H1 (cell line): ENCODE measurements at regions not wholly inside any gene's neighbourhood (a gene's known extent, or its start where the extent isn't known, plus 50 kb on each side); places are given as distances from the start of the nearest gene placed in this dataset.

ENCODE experiments used
- CTCF ChIA-PET: fragments of 300-600 bp; sonication (Branson Sonifier 250); formaldehyde crosslinking; loops from one replicate; lab custom pipeline; 2021; ENCODE audit not compliant: partially characterized antibody; lab: Charles Lee
- POLR2A ChIA-PET: fragments of 300-600 bp; sonication (Branson Sonifier 250); formaldehyde crosslinking; loops from one replicate; lab custom pipeline; 2021; ENCODE audit warnings: inconsistent platforms; ENCODE audit not compliant: partially characterized antibody; lab: Charles Lee
- DNase-seq, 2 experiments: peaks; one replicate each; pipeline versions ENCODE4 v3.0.0 to v3.0.0-alpha.2; 2010 to 2022; ENCODE audit warnings: low spot score in 2 of 2, low read depth in 1 of 2, mixed read lengths in 1 of 2
- FAIRE-seq: peaks from 2 replicates; lab custom pipeline; 2011; peaks lifted over from hg19 to GRCh38; lab: Jason Lieb, UNC
- H2AFZ ChIP-seq: 2 replicates; pipeline ENCODE4 v1.8.1; 2012; ENCODE audit warnings: low read length, inconsistent platforms
- H2AK5ac ChIP-seq: 2 replicates; pipeline ENCODE4 v1.6.1; 2013; ENCODE audit warnings: low read depth, low read length
- H2BK120ac ChIP-seq: replicated peaks from 2 replicates; pipeline ENCODE3; 2013; ENCODE audit warnings: low read depth, low read length, inconsistent platforms
- H2BK12ac ChIP-seq: 2 replicates; pipeline ENCODE4 v1.6.1; 2013; ENCODE audit warnings: low read depth, low read length
- H2BK15ac ChIP-seq: 2 replicates; pipeline ENCODE4 v1.6.1; 2013; ENCODE audit warnings: low read length
- H2BK20ac ChIP-seq: 2 replicates; pipeline ENCODE4 v1.6.1; 2013; ENCODE audit warnings: low read length
- H2BK5ac ChIP-seq: 2 replicates; pipeline ENCODE4 v1.6.1; 2013; ENCODE audit warnings: low read depth, low read length
- H3K14ac ChIP-seq: 2 replicates; pipeline ENCODE4 v1.6.1; 2013; ENCODE audit warnings: inconsistent platforms; ENCODE audit not compliant: insufficient read length
- H3K18ac ChIP-seq: 2 replicates; pipeline ENCODE4 v1.6.1; 2013; ENCODE audit warnings: low read length; ENCODE audit errors: extremely low read depth
- H3K23ac ChIP-seq: 2 replicates; pipeline ENCODE4 v1.6.1; 2013; ENCODE audit warnings: inconsistent platforms; ENCODE audit not compliant: insufficient read length
- H3K23me2 ChIP-seq: 2 replicates; pipeline ENCODE4 v1.6.1; 2013; ENCODE audit warnings: low read depth, low read length
- H3K27ac ChIP-seq: 2 replicates; pipeline ENCODE4 v1.6.1; 2011; ENCODE audit warnings: low read depth, low read length, inconsistent platforms
- H3K27me3 ChIP-seq, 4 experiments: replicated peaks in 1 of 4; 1 replicate in 1 of 4; 2 replicates in 3 of 4; pipeline versions ENCODE4 v1.6.1 to v1.8.1; 2011 to 2013; ENCODE audit warnings: low read length in 3 of 4, mild to moderate bottlenecking in 3 of 4, inconsistent platforms in 2 of 4, mixed read lengths in 2 of 4, moderate library complexity in 1 of 4; ENCODE audit not compliant: control insufficient read depth in 3 of 4, insufficient read depth in 3 of 4; ENCODE audit errors: extremely low read depth in 1 of 4
- H3K36me3 ChIP-seq, 4 experiments: 2 replicates each; pipeline versions ENCODE4 v1.6.1 to v1.8.1; 2011 to 2013; ENCODE audit warnings: mild to moderate bottlenecking in 4 of 4, low read length in 3 of 4, moderate library complexity in 2 of 4, control low read depth in 1 of 4, inconsistent platforms in 1 of 4; ENCODE audit not compliant: insufficient read depth in 4 of 4, control insufficient read depth in 2 of 4
- H3K4ac ChIP-seq: replicated peaks from 2 replicates; pipeline ENCODE3; 2013; ENCODE audit warnings: low read length, low read depth, mixed read lengths, inconsistent platforms; ENCODE audit not compliant: insufficient read length
- H3K4me1 ChIP-seq, 4 experiments: replicated peaks in 1 of 4; 1 replicate in 1 of 4; 2 replicates in 3 of 4; pipeline versions ENCODE4 v1.6.1 to v1.8.1; 2011 to 2013; ENCODE audit warnings: low read length in 3 of 4, inconsistent platforms in 2 of 4, mixed read lengths in 1 of 4; ENCODE audit not compliant: insufficient read depth in 4 of 4, control insufficient read depth in 3 of 4
- H3K4me2 ChIP-seq, 2 experiments: 2 replicates each; pipeline versions ENCODE4 v1.6.1 to v1.8.1; 2011 to 2013; ENCODE audit warnings: low read depth in 2 of 2, low read length in 2 of 2, control low read depth in 1 of 2, inconsistent platforms in 1 of 2, mild to moderate bottlenecking in 1 of 2; ENCODE audit not compliant: insufficient read depth in 1 of 2
- H3K4me3 ChIP-seq, 4 experiments: fragments of 200-600, 300-600 bp in 1 of 4; sonication (generic), shearing (Covaris generic), sonication (Bioruptor Twin) in 1 of 4; 2 replicates each; pipeline versions ENCODE4 v1.5.1 to v1.8.1; 2011 to 2016; ENCODE audit warnings: low read length in 4 of 4, low read depth in 3 of 4, control low read depth in 2 of 4, inconsistent platforms in 2 of 4, mild to moderate bottlenecking in 2 of 4, mixed read lengths in 1 of 4, moderate library complexity in 1 of 4; ENCODE audit not compliant: insufficient read depth in 2 of 4; ENCODE audit errors: extremely low read depth in 1 of 4
- H3K56ac ChIP-seq: replicated peaks from 2 replicates; pipeline ENCODE3; 2013; ENCODE audit warnings: low read depth, mild to moderate bottlenecking, mixed read lengths, low read length, inconsistent platforms; ENCODE audit not compliant: insufficient read length
- H3K79me1 ChIP-seq: 2 replicates; pipeline ENCODE4 v1.6.1; 2013; ENCODE audit warnings: low read depth, low read length, control low read depth
- H3K79me2 ChIP-seq, 2 experiments: 2 replicates each; pipeline versions ENCODE4 v1.6.1 to v1.8.1; 2012 to 2013; ENCODE audit warnings: low read length in 2 of 2, mild to moderate bottlenecking in 2 of 2, inconsistent platforms in 1 of 2; ENCODE audit not compliant: insufficient read depth in 2 of 2, control insufficient read depth in 1 of 2
- H3K9ac ChIP-seq, 4 experiments: replicated peaks in 1 of 4; 1 replicate in 1 of 4; 2 replicates in 3 of 4; pipeline versions ENCODE4 v1.6.1 to v1.8.1; 2011 to 2013; ENCODE audit warnings: low read depth in 3 of 4, low read length in 3 of 4, control low read depth in 2 of 4, mild to moderate bottlenecking in 2 of 4, moderate library complexity in 2 of 4, inconsistent platforms in 1 of 4; ENCODE audit errors: extremely low read depth in 1 of 4
- H3K9me3 ChIP-seq, 2 experiments: 2 replicates each; pipeline versions ENCODE4 v1.6.1 to v1.8.1; 2012 to 2013; ENCODE audit warnings: mild to moderate bottlenecking in 2 of 2, moderate library complexity in 2 of 2, control low read depth in 1 of 2, inconsistent platforms in 1 of 2, low read depth in 1 of 2, low read length in 1 of 2, mixed read lengths in 1 of 2; ENCODE audit not compliant: insufficient read depth in 2 of 2
- H4K20me1 ChIP-seq, 2 experiments: replicated peaks in 1 of 2; 2 replicates each; pipeline versions ENCODE3 to v1.8.1; 2011 to 2013; ENCODE audit warnings: inconsistent platforms in 2 of 2, low read length in 2 of 2, mild to moderate bottlenecking in 1 of 2; ENCODE audit not compliant: insufficient read depth in 2 of 2, control insufficient read depth in 1 of 2
- H4K5ac ChIP-seq: 2 replicates; pipeline ENCODE4 v1.6.1; 2013; ENCODE audit warnings: low read length, low read depth, mixed read lengths, inconsistent platforms; ENCODE audit not compliant: insufficient read length
- H4K8ac ChIP-seq: 2 replicates; pipeline ENCODE4 v1.8.0; 2013; ENCODE audit warnings: mild to moderate bottlenecking, moderate library complexity, low read length, inconsistent platforms; ENCODE audit not compliant: insufficient read depth; ENCODE audit errors: extremely low read depth
- H4K91ac ChIP-seq: replicated peaks from 2 replicates; pipeline ENCODE3; 2013; ENCODE audit warnings: low read length, mixed read lengths, inconsistent platforms; ENCODE audit not compliant: insufficient read length
- CBX5 ChIP-seq: fragments of 300-800, 300-1000 bp; sonication (generic); IDR thresholded peaks from 2 replicates; pipeline ENCODE4 v1.7.1; 2016; ENCODE audit warnings: antibody characterized with exemption, low read length, low read depth
- CEBPB ChIP-seq: IDR thresholded peaks from 2 replicates; pipeline ENCODE4 v1.6.1; 2012; ENCODE audit warnings: low read depth, low read length
- JUN ChIP-seq: IDR thresholded peaks from 2 replicates; pipeline ENCODE4 v1.6.1; 2011; ENCODE audit warnings: low read depth, mild to moderate bottlenecking, improper control_type of control experiment, low read length
- JUND ChIP-seq: IDR thresholded peaks from 2 replicates; pipeline ENCODE4 v1.6.1; 2011; ENCODE audit warnings: mild to moderate bottlenecking, improper control_type of control experiment, low read length
- KDM5A ChIP-seq: fragments of 200-600 bp; IDR thresholded peaks from 2 replicates; pipeline ENCODE4 v1.7.1; 2012; ENCODE audit warnings: mild to moderate bottlenecking, low read length, inconsistent platforms, mixed read lengths
- MAFK ChIP-seq: IDR thresholded peaks from 2 replicates; pipeline ENCODE4 v1.6.1; 2012; ENCODE audit warnings: low read depth, mild to moderate bottlenecking, improper control_type of control experiment, low read length
- RXRA ChIP-seq: IDR thresholded peaks from 2 replicates; pipeline ENCODE4 v1.6.1; 2011; ENCODE audit warnings: low read depth, mild to moderate bottlenecking, low read length, moderate library complexity; ENCODE audit not compliant: insufficient read depth
- SAP30 ChIP-seq: fragments of 300-600 bp; sonication (generic); IDR thresholded peaks from 2 replicates; pipeline ENCODE4 v1.7.1; 2012; ENCODE audit warnings: low read length, moderate library complexity, mild to moderate bottlenecking, inconsistent platforms; ENCODE audit not compliant: insufficient read depth, insufficient replicate concordance
- SP2 ChIP-seq: IDR thresholded peaks from 2 replicates; pipeline ENCODE4 v1.6.1; 2012; ENCODE audit warnings: mild to moderate bottlenecking, low read length, inconsistent platforms
- SP4 ChIP-seq: IDR thresholded peaks from 2 replicates; pipeline ENCODE4 v1.6.1; 2012; ENCODE audit warnings: low read length, inconsistent platforms
- TEAD4 ChIP-seq: IDR thresholded peaks from 2 replicates; pipeline ENCODE4 v1.6.1; 2012; ENCODE audit warnings: low read depth, low read length, inconsistent platforms, mixed read lengths
- WGBS, 2 experiments: shearing (Covaris generic) in 1 of 2; methylation state at CpG; one replicate each; pipeline versions ENCODE4 v1.1.6 to v1.1.7; 2013 to 2015; ENCODE audit warnings: low lambda C conversion rate in 2 of 2, mixed read lengths in 2 of 2, inconsistent platforms in 1 of 2, low coverage in 1 of 2, missing lambda C conversion rate in 1 of 2; ENCODE audit not compliant: insufficient replicate concordance in 2 of 2, insufficient coverage in 1 of 2, insufficient read length in 1 of 2; ENCODE audit errors: extremely low coverage in 1 of 2, missing lambda C conversion rate in 1 of 2; 5-methylcytosine and 5-hydroxymethylcytosine counted together

- H2BK20ac ChIP-seq, result no peak overlapping the region
- H3K9me3 ChIP-seq, result no peaks in the 10 kb centered on the region; a peak in 1 of 4 replicates
- H2BK5ac ChIP-seq, result no peak overlapping the region
- no peak overlapping the region for H2BK15ac ChIP-seq
- H3K79me1 ChIP-seq, result no peaks in the 10 kb centered on the region
- H3K18ac ChIP-seq, result no peak overlapping the region
- no peak overlapping the region for H2BK12ac ChIP-seq
- H3K23ac ChIP-seq, result no peak overlapping the region
- no peak overlapping the region for H3K9ac ChIP-seq
- H4K91ac ChIP-seq, result no peak overlapping the region
- no peak overlapping the region for H4K5ac ChIP-seq
- H3K23me2 ChIP-seq, result no peaks in the 10 kb centered on the region
- H2AFZ ChIP-seq, result no peak overlapping the region
- no peaks in the 10 kb centered on the region for H3K36me3 ChIP-seq
- no peaks in the 10 kb centered on the region for H3K4me1 ChIP-seq
- no peak overlapping the region for H3K14ac ChIP-seq
- POLR2A ChIA-PET, result no interaction called here
- H3K4me2 ChIP-seq, result no peak overlapping the region
- no peaks in the 10 kb centered on the region for H4K20me1 ChIP-seq
- no peak overlapping the region for H3K4me3 ChIP-seq
- CTCF ChIA-PET, result no interaction called here
- no peak overlapping the region for H2AK5ac ChIP-seq
- DNase-seq (no peak), FAIRE-seq (no peak)
- H3K79me2 ChIP-seq, result no peaks in the 10 kb centered on the region
- H2BK120ac ChIP-seq, result no peak overlapping the region
- no peak overlapping the region for H3K56ac ChIP-seq
- no peaks in the 10 kb centered on the region for H3K27me3 ChIP-seq
- 92% methylated on average over 1 of the region's 1 CpG; no CpG with 5 or more reads in 1 of the 2 experiments for WGBS, 2 experiments
- no peak overlapping the region for H3K27ac ChIP-seq
- H3K4ac ChIP-seq, result no peak overlapping the region
- H4K8ac ChIP-seq, result no peak overlapping the region
- TF ChIP-seq TEAD4, result no peak
- TF ChIP-seq CBX5, result no peak
- no peak for TF ChIP-seq MAFK
- no peak for TF ChIP-seq SP4
- no peak for TF ChIP-seq KDM5A
- no peak for TF ChIP-seq RXRA
- TF ChIP-seq SP2, result no peak
- TF ChIP-seq CEBPB, result no peak
- no peak for TF ChIP-seq JUND
- TF ChIP-seq SAP30, result no peak
- TF ChIP-seq JUN, result no peak
These were observed 187.2 kb upstream of the RBBP8 start for GRCh38 chr18:22745966-22746365.
